Stimulated activated CD8-positive, alpha-beta memory T cell treated with anti-CD3 and anti-CD28 coated beads, Interleukin-2, amount 100 ng/mL, for 48 hours (primary cell): ENCODE measurements at regions not wholly inside any gene's neighbourhood (a gene's known extent, or its start where the extent isn't known, plus 50 kb on each side); places are given as distances from the start of the nearest gene placed in this dataset.

Experiments used
- DNase-seq, 2 donors: peaks; one replicate each; pipeline ENCODE4 v3.0.0-alpha.2; 2020; ENCODE audit warnings: low read depth in 2 of 2

DNA sequence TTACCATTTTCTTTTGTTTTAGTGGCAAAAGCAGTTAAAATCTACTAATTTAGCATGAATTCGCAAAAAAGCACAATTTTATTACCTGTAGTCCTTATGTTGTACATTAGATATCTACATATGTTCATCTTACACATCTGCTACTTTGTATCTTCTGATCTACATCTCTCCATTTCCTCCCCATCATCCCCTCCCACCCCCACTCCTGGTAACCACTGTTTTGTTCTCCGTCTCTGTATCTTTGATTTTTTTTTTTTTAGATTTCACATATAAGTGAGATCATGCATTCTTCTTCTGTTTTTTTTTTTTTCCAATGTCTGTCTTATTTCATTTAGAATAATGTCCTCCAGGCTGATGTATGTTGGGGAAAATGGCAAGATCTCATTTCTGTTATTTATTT is 922.7 kb downstream of the VRK1 start:
- DNase-seq = no peak

DNA sequence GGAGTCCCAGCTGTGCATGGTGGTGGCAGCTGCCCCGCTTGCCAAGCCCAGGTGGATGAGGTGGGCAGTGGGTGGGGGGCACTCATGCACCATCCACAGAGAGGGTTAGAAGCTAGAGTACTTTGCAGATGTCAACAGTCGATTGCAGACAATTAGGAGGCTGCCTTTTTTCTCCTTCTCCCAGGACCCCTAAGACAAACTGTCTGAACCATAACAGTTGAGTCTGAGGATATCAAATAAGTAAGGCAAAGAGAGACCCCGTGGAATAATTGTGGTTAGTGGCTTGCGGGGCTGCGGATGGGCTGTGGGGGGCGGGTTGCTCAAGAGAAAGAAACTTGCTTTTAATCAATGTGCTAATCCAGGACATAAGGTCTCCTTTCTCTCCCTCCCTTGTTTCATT is 926.2 kb downstream of the VRK1 start:
- no peak for DNase-seq

GRCh38 chr14:97723819-97724218 is 926.6 kb downstream of the VRK1 start:
- no peak for DNase-seq

GRCh38 chr14:97724265-97724731 is 927.1 kb downstream of the VRK1 start:
- no peak for DNase-seq

- DNase-seq = no peak
Observed at GRCh38 chr14:97726676-97727075, 929.5 kb downstream of the VRK1 start.

DNA sequence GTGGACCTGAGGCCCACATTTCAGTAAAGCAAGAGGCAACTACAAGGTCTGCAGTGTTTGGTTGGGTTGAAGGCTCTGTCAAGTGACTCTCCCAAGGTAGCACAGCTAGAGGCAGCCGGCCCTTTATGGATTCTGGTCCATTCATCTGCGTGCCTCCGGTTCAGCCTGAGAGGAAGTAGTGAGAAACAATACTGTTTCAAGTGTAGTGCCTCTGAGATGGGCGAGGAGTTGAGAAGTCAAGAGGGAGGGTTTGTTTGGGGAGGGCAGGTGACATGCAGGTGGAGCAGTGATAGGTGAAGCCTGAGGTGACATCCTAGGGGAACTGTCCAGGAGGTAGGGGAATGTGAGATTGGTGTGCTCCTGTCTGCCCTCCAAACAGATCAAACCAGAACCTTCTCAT is 933.5 kb downstream of the VRK1 start:
- DNase-seq = no peak

DNA sequence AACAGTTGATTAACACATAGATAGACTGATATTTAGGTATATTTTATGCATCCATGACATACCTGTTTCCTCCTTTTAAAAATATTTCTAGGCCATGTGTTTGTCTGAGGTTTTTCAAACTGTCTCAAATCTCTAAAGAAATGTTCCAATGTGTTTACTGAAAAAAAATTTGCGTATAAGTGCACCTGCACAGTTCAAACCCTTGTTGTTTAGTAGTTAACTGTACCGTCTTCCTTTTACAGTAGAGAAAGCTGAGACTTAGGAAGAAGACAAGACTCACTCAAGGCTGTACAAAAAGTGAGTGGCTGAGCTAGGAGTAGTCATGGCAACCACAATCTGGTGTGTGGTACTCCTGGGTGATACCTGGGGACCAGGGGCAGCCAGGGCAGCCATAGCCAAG is 934.6 kb downstream of the VRK1 start:
- DNase-seq = no peak

- DNase-seq = no peak
Observed at GRCh38 chr14:97747316-97747715, 950.1 kb downstream of the VRK1 start.

GRCh38 chr14:97748616-97749015 is 951.4 kb downstream of the VRK1 start:
- DNase-seq = no peak

DNA sequence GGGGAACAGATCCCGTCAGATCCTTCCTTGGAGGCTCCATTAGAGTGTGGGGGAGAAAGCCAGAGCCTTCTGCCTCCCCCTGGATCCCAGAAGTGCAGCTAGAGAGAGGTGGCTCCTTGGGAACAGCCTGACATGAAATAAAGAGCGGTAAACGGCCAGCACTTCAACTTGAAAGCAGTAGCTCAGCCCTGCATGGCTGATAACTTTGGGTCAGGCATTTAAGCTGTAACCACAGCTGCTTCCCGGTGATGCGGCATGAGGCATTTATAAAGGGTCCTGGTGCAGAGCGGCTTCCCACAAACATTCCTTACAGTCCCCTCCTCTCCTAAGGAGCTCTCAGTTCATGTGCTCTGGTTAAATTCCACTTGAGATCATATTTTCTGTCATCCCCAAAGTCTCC is 960.3 kb downstream of the VRK1 start:
- no peak for DNase-seq

DNA sequence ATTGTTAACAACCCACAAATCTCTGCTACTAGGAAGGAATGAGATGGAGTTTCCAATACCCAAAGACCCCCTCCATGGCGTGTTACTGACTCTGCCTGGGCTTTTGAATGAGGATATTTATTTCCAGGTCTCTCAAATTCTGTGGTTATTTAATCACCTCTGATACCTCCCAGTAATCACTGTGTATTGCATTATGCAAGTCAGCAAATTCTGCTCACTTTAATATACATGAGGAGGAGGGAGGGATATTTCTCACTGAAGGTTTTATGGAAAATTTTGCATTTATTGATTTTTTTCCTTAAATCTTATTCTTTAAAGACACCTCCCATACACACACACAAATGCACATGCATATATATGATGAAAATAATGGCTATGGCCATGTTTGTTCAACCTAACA is 962.9 kb downstream of the VRK1 start:
- DNase-seq = no peak

DNA sequence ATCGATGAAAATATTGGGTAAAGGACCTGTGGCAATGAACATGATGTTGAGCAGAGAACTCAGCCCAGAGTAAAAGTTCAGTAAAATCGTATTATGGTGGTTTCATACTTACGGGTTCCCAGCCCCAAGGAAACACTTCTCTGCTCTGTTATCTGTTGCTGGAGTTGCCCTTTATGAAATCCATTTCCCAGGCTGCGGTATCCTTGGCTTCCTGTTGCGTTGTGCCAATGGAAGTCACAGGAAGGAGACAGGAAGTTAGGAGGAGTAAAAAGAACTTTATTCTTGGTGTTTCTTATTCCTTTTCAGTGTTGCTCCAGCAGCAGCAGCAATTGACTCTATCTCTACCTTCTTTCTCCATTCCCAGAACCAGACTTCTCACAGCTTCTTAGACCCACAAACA is 965.2 kb downstream of the VRK1 start:
- no peak for DNase-seq

DNA sequence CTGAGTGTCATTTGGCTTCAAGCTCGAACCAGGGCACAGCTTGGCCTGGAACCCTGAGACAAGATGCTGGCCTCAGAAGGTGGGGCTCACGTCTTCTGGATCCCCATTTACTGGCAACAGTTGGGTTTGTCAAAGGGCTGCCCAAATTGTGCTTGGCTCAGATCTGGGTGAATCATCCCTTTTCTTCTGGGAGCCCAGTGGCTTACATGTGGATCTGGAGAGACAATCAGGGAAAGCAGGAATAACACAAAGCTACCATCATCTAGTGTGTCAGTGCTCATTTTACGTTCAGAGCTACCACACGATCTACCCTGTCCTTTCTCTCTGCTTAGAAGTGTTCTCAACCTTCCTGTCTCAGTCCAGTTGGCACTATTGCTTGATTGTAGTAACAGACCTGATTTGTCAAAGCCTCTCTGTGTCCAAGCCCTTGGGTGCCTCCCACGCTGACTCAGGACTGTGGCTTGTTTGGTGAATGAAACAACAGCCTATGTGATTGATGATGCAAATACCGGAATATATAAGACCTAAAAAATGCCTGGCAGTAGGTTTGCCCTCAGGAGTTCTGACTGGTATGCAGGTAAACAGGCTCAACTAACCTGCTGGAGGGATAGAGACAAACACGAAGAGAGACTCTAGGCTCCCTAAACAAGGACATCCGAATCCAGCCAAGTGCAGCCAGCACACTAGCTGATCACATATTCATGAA is 974.3 kb downstream of the VRK1 start:
- DNase-seq = no peak

- DNase-seq = no peak
Observed at GRCh38 chr14:97773598-97773997, 976.4 kb downstream of the VRK1 start.

- no peak for DNase-seq
Observed at GRCh38 chr14:97776890-97777558, 979.8 kb downstream of the VRK1 start.

DNA sequence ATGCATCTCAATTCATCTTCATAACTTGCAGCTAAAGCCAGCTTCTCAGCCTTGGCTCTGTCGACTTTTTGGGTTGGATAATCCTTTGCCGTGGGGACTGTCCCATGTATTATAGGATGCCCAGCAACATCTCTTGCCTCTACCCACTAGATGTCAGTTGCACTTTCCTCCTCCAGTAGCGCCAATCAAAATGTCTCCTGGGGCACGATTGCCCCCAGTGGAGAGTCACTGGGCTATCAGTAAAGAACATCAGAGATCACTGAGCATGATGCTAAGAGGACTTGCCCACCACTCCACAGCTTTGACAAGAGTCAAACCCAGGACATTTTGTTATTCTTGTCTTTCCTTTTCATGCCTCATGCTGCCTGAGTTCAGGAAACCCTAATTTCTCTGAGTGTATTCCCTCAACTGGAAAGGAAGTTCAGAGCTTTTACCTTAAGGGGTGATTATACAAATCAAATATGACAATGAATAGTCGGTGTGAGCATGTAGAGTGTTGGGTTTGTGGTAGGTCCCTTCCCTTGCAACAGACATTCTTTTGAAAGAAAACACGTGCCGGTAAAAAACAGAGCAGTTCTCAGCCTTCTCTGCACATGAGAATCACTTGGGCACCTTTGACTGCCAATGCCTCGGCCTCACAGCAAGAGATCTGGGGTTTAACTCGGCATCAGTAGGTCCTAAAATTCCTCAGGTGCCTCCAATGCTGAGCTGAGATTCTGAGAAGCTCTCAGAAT is 980.6 kb downstream of the VRK1 start:
- no peak for DNase-seq

- no peak for DNase-seq
Observed at GRCh38 chr14:97779140-97779539, 982.0 kb downstream of the VRK1 start.

- no peak for DNase-seq
Observed at GRCh38 chr14:97780804-97781203, 983.6 kb downstream of the VRK1 start.

DNA sequence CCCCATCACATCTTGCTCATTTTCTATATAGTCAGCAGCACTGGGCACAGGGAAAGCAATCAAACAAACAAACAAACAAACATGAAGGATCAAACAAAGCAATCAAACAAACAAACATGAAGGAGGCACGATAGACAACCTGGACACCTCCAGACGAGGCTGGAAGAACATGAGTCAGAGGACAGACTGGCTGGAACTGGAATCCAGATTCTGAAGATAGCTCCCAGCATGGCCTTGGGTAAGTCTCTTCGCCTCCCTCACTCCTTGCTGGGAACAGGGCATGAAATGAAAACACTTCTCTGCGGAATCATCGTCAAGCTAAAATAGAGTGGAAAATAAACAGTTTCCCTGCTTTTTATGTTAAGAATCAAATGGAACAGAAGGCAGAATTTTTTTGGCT is 984.8 kb downstream of the VRK1 start:
- DNase-seq = no peak

DNA sequence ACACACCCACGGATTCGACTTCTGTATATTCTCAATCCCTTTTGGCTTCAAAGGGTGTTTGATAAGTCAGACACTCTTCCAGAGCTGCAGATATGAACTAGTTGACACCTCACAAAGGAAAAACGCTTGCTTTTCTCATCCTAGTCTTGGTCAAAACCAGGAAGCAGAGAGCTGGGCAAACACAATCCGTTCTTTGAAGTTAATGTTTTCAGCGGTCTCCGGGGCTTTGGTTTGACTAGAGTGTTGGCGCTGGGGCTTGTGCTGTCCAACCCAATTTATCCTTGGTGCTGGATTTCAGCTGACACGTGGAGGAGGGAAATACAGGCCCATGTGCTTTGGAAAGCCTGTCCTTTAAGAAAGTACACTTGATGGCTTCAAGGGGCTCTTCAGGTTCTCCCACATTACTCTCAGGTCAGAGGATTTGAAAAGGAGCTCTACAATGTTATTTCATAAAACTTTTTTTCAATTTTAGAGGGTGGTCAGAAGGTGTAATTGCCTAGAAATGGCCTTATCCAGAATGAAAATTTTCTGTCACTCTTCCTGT is 985.8 kb downstream of the VRK1 start:
- DNase-seq = no peak

DNA sequence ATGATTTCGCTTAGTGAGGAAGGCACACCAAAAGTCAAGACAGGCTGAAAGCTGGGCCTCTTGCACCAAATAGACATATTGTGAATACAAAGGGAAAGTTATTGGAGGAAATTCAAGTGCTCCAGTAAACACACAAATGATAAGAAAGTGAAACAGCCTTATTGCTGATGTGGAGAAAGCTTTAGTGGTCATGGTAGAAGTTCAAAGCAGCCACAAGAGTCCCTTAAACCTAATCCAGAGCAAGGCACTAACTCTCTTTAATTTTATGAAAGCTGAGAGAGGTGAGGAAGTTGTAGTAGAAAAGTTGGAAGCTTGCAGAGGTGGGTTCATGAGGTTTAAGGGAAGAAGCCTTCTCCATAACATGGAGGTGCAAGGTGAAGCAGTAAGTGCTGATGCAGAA is 988.3 kb downstream of the VRK1 start:
- no peak for DNase-seq

GRCh38 chr14:97788364-97788763 is 991.2 kb downstream of the VRK1 start:
- no peak for DNase-seq
